HCT116 (cell line): ENCODE measurements at regions not wholly inside any gene's neighbourhood (a gene's known extent, or its start where the extent isn't known, plus 50 kb on each side); places are given as distances from the start of the nearest gene placed in this dataset.
"Not testable (repeated sequence)": the region's sequence is repeated elsewhere in the genome, so short reads cannot be mapped to it uniquely, and the experiment has no call there.

Experiments
- ATAC-seq: fragments of 200-7000 bp; cut with Tn5 transposase; 2 replicates; pipeline ENCODE4 v1.9.1; 2020; ENCODE audit warnings: mild to moderate bottlenecking, moderate library complexity
- BruUV-seq: library from RNA; stranded (reverse); fragments of 400-500 nt; replicated peaks from 2 replicates; lab custom pipeline; 2021; lab: Mats Ljungman, UMichigan
- CTCF ChIA-PET: fragments of 300-600 bp; sonication (Branson Sonifier 250); formaldehyde crosslinking; loops from one replicate; lab custom pipeline; 2021; ENCODE audit warnings: antibody characterized with exemption; lab: Charles Lee
- POLR2A ChIA-PET: fragments of 300-600, 350-600 bp; sonication (Branson Sonifier 250); formaldehyde crosslinking; loops from one replicate; lab custom pipeline; 2021; ENCODE audit warnings: antibody characterized with exemption; lab: Charles Lee
- RAD21 ChIA-PET, 2 experiments: fragments of 300-600 bp; sonication (Branson Sonifier 250); formaldehyde crosslinking; loops; one replicate each; lab custom pipeline; 2023; ENCODE audit warnings: low total read pairs in 2 of 2; ENCODE audit not compliant: uncharacterized antibody in 2 of 2, unreplicated experiment in 2 of 2, low non-redundant PET in 1 of 2; lab: Charles Lee
- DNase-seq: peaks from one replicate; pipeline ENCODE4 v3.0.0-alpha.2; 2010; ENCODE audit warnings: low read depth, low spot score
- H2AFZ ChIP-seq: fragments of 200-600 bp; shearing (Covaris generic), sonication (generic); 2 replicates; pipeline ENCODE4 v1.6.1; 2017; ENCODE audit warnings: low read depth, mixed run types, mixed read lengths, antibody characterized with exemption, low read length; ENCODE audit not compliant: poor library complexity, severe bottlenecking
- H3K27ac ChIP-seq: 2 replicates; pipeline ENCODE4 v1.5.1; 2012; ENCODE audit warnings: low read depth, low read length
- H3K27me3 ChIP-seq: fragments of 200-600 bp; sonication (generic); 2 replicates; pipeline ENCODE4 v1.6.1; 2016; ENCODE audit warnings: mixed run types, low read length, mixed read lengths; ENCODE audit not compliant: insufficient read depth
- H3K36me3 ChIP-seq, 2 experiments: fragments of 200-500 bp in 1 of 2; fragments of 200-600 bp in 1 of 2; sonication (Bioruptor generic) in 1 of 2; sonication (generic) in 1 of 2; 2 replicates each; pipeline versions ENCODE4 v1.5.1 to v1.6.1; 2014 to 2016; ENCODE audit warnings: low read length in 2 of 2, inconsistent platforms in 1 of 2, mixed read lengths in 1 of 2, mixed run types in 1 of 2; ENCODE audit not compliant: insufficient read depth in 2 of 2, control insufficient read depth in 1 of 2
- H3K4me1 ChIP-seq, 2 experiments: fragments of 200-600 bp in 1 of 2; sonication (generic) in 1 of 2; 2 replicates each; pipeline versions ENCODE4 v1.5.1 to v1.6.1; 2012 to 2017; ENCODE audit warnings: low read length in 2 of 2, inconsistent platforms in 1 of 2, mild to moderate bottlenecking in 1 of 2, mixed read lengths in 1 of 2, mixed run types in 1 of 2, moderate library complexity in 1 of 2; ENCODE audit not compliant: insufficient read depth in 2 of 2, control insufficient read depth in 1 of 2
- H3K4me2 ChIP-seq: fragments of 200-600 bp; sonication (generic); 2 replicates; pipeline ENCODE4 v1.6.1; 2017; ENCODE audit warnings: mixed run types, low read length, mixed read lengths
- H3K4me3 ChIP-seq, 2 experiments: fragments of 200-600 bp in 1 of 2; sonication (generic) in 1 of 2; replicated peaks in 1 of 2; 2 replicates each; pipeline ENCODE4 v1.5.1; 2011 to 2016; ENCODE audit warnings: low read length in 2 of 2, control low read depth in 1 of 2, low read depth in 1 of 2, mild to moderate bottlenecking in 1 of 2, mixed read lengths in 1 of 2, mixed run types in 1 of 2
- H3K79me2 ChIP-seq: fragments of 200-600 bp; sonication (generic); 2 replicates; pipeline ENCODE4 v1.6.1; 2017; ENCODE audit warnings: mild to moderate bottlenecking, mixed run types, low read length, moderate library complexity, mixed read lengths; ENCODE audit not compliant: insufficient read depth
- H3K9ac ChIP-seq: fragments of 200-600 bp; sonication (generic); 2 replicates; pipeline ENCODE4 v1.6.1; 2016; ENCODE audit warnings: low read length, mixed read lengths
- H3K9me2 ChIP-seq: fragments of 200-600 bp; sonication (generic), shearing (Covaris generic); 2 replicates; pipeline ENCODE4 v1.6.1; 2017; ENCODE audit warnings: mixed run types, mild to moderate bottlenecking, moderate library complexity; ENCODE audit not compliant: insufficient read depth
- H3K9me3 ChIP-seq, 2 experiments: fragments of 200-500 bp in 1 of 2; fragments of 200-600 bp in 1 of 2; sonication (Bioruptor generic) in 1 of 2; sonication (generic) in 1 of 2; 2 replicates each; pipeline ENCODE4 v1.6.1; 2014 to 2017; ENCODE audit warnings: low read length in 2 of 2, mixed read lengths in 2 of 2, inconsistent platforms in 1 of 2, low read depth in 1 of 2, mild to moderate bottlenecking in 1 of 2, mixed run types in 1 of 2, moderate library complexity in 1 of 2; ENCODE audit not compliant: control insufficient read depth in 1 of 2, insufficient read depth in 1 of 2
- H4K20me1 ChIP-seq: fragments of 200-600 bp; sonication (generic), shearing (Covaris generic); 2 replicates; pipeline ENCODE4 v1.6.1; 2017; ENCODE audit warnings: mixed run types, mild to moderate bottlenecking, moderate library complexity; ENCODE audit not compliant: insufficient read depth
- intact Hi-C: fragments of 100-400 bp; cut with micrococcal nuclease; formaldehyde crosslinking; loops from 2 replicates; pipeline ENCODE4 v1.10.0; 2022

DNA sequence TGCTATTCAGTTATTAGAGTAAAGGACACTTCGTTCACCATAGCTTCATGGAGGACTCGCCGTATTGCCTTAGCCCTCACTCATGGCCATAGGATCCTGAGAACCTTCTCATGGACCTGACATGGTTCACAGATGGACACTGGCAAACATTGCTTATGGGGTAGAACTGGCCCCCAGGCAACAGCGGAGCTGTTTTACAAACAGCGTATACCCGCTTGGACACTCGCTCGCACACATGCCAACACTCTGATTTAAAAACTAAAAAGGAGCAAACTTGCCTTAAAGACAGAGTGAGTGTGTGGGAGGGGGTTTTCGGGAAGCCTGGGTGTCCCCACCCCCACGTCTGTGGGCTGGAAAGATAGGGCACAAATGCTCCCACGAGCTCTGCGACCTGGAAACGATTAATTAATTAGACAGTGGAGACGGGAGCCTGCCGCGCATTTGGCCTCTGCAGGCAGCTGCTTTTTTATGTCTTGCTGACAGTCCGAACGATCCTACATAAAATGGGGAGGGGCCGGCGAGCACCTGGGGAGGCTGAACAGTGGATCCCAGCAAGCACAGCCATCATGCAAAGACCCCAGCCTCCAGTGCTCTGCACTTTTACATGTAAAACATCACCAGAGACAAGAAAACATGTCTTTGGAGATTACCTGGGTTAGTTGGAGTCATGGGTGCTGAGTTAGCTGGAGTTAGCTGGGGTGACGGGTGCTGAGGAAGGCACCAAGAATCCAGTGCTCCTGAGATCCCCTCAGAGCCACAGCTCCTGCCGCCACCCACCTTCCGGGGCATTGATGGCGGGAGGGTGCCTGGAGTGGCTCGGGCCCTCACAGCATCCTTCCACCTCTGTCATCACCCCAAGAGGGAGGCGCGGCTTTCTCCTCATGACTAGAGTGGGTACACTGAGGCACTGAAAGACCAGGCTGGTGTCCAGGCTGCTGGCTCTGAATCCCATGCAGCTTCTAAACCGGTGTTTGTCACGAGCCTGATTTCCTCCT, 105.7 kb downstream of the NPIPB11 start:
- BruUV-seq, CTCF ChIA-PET, intact Hi-C loops, POLR2A ChIA-PET, H3K79me2 ChIP-seq, H3K27me3 ChIP-seq, H4K20me1 ChIP-seq, H3K36me3 ChIP-seq, H3K27ac ChIP-seq, H3K4me1 ChIP-seq, DNase-seq, H3K9me2 ChIP-seq, ATAC-seq, H2AFZ ChIP-seq, H3K4me3 ChIP-seq, H3K9ac ChIP-seq, H3K4me2 ChIP-seq, H3K9me3 ChIP-seq, RAD21 ChIA-PET: not testable (repeated sequence)

DNA sequence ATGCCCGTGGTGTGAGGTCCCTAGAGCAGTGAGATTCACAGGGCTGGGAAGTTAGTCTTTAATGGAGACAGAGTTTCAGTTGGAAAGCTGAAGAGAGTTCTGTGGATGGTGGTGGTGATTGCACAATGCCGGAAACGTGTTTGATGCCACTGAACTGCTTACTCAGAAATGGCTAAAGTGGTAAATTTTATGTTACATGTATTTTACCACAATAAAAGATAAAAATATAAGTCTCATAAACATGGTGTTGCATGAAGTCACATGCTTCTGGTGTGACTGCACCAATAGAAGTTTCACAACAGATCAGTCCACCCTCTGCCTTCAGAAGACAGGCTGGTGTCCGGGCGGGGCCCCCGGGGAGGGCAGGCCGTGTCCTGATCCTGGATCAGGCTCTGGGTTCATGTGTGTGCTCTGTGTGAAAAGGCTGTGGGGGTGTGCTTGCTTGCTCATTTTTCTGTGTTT, 106.5 kb downstream of the NPIPB11 start:
- H3K27ac ChIP-seq, H3K9me3 ChIP-seq, H3K36me3 ChIP-seq, POLR2A ChIA-PET, H3K9me2 ChIP-seq, DNase-seq, H3K4me2 ChIP-seq, H3K27me3 ChIP-seq, H4K20me1 ChIP-seq, H3K4me3 ChIP-seq, intact Hi-C loops, H3K79me2 ChIP-seq, H3K4me1 ChIP-seq, ATAC-seq, BruUV-seq, H2AFZ ChIP-seq, H3K9ac ChIP-seq, RAD21 ChIA-PET, CTCF ChIA-PET: not testable (repeated sequence)

- H3K9me2 ChIP-seq, H3K36me3 ChIP-seq, intact Hi-C loops, BruUV-seq, H3K9me3 ChIP-seq, H3K27me3 ChIP-seq, H4K20me1 ChIP-seq, H3K4me2 ChIP-seq, H3K9ac ChIP-seq, DNase-seq, H3K4me3 ChIP-seq, H3K4me1 ChIP-seq, H2AFZ ChIP-seq, POLR2A ChIA-PET, RAD21 ChIA-PET, ATAC-seq, H3K79me2 ChIP-seq, H3K27ac ChIP-seq, CTCF ChIA-PET: not testable (repeated sequence)
Measured at GRCh38 chr16:29298997-29299396, 107.5 kb downstream of the NPIPB11 start.

- CTCF ChIA-PET, POLR2A ChIA-PET, H3K4me3 ChIP-seq, ATAC-seq, H4K20me1 ChIP-seq, RAD21 ChIA-PET, H3K79me2 ChIP-seq, DNase-seq, H3K27me3 ChIP-seq, H3K36me3 ChIP-seq, H3K9ac ChIP-seq, H2AFZ ChIP-seq, intact Hi-C loops, H3K4me2 ChIP-seq, H3K4me1 ChIP-seq, H3K27ac ChIP-seq, H3K9me2 ChIP-seq, BruUV-seq, H3K9me3 ChIP-seq: not testable (repeated sequence)
Measured at GRCh38 chr16:29298307-29298706, 108.2 kb downstream of the NPIPB11 start.
